Mesenteric fat pad (tissue), 1 donor: ENCODE measurements at regions not wholly inside any gene's neighbourhood (a gene's known extent, or its start where the extent isn't known, plus 50 kb on each side); places are given as distances from the start of the nearest gene placed in this dataset.

Source experiments
- DNase-seq: peaks from one replicate; pipeline ENCODE4 v3.0.0-alpha.2; 2020; ENCODE audit warnings: low spot score
- donor health status: DM: yes; HTN: yes; CAD: no.

DNA sequence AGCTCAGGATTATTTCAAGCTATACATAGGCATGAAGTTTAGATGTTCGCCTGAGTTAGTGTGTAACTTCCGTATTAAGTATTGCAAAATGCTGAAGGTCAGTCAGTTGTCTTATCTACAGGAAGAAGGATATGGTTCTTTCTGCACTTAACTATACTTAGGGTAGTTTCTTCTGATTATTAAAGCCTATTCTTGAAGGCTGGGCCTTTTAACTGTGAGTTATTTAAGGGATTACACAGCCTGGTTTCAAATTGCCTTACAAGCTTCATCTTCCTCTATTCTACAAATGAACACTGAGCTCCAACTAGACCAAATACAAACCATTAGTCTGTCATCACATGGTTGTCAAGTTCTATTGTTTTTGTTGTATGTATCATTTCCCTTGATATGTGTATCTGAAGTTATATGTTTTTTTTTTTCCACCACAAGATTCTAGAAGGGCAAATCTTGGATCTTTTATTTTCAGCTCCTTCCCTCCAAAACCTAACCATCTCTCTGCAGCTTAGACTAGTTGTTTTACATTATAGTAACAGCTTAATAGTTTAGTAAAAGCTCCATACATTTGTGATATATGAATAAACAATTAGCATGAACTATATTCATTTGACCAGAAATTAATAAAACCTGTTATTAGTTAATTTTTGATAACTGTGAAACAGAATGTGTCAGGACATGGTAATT lies 272.9 kb upstream of the KCNMB2 start:
- DNase-seq: no peak

GRCh38 chr3:178267158-178267844 lies 268.9 kb upstream of the KCNMB2 start:
- DNase-seq: no peak

GRCh38 chr3:178270838-178271237 lies 265.4 kb upstream of the KCNMB2 start:
- no peak for DNase-seq

DNA sequence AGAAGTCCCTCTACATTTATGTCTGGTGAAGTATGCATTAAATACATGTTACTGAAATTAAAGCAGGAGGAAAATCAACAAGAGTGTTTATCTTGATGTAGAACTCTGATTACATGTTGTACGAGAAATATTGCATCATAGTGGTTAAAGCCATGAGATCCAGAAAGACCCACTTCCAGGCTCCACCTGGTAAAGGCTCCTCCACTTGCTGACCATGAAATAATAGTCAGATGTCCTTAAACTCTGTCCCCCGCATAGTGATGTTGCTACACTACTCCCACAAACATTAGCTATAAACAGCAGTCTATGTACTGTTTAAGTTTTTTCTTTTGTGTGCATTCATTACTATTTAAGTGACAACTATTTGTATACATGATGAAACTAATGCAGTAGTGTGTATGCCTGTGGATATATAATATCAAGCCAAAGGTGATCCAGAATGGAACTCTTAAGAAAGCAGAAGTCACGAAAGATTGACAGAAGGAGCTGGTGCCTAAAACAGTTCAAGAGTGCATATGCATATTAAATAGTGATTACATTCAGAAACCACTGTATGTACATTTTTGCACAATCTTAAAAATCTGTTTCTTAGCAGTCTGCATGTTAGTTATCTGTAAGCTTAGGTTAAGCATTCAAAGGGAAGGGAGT lies 264.4 kb upstream of the KCNMB2 start:
- DNase-seq: no peak

- no peak for DNase-seq
These were observed 263.4 kb upstream of the KCNMB2 start for GRCh38 chr3:178272841-178273240.

DNA sequence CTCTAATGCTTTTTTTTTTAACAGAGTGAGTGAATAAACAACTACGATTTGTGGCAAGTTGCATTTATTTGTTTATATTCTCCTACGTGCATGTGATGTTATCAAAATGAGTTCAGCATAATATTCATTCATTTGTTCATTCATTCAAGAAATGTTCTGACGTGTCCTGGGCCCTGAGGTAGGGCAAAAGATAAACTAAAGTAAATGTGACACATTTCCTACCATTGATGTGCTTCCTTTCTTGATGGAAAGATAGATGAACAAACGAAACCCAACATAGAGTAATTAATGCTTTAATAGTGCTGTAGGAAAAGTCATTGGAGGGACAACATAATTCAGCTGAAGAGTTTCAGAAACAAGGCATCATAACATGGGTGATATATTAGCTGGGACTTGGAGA lies 261.5 kb upstream of the KCNMB2 start:
- DNase-seq: no peak

GRCh38 chr3:178275311-178275710 lies 260.9 kb upstream of the KCNMB2 start:
- no peak for DNase-seq

- DNase-seq: no peak
These were observed 260.4 kb upstream of the KCNMB2 start for GRCh38 chr3:178275793-178276192.

DNA sequence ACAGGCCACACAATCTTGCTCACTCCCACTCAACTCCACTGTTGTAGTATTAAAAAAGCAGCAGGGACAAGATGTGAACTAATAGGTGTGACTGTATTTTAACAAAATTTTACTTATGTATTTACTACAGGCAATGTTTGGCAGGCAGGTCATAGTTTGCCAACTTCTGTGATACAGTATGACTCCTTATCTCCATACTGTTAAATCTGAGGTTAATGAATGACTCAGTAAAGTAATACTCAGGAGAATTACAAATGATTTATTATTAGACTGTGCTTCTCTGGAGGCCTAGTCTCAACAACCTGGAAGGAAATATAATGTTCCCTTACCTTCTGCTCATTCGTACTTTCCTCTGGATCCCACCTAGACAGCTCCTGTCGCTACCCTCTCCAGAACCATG lies 258.6 kb upstream of the KCNMB2 start:
- DNase-seq: no peak

DNA sequence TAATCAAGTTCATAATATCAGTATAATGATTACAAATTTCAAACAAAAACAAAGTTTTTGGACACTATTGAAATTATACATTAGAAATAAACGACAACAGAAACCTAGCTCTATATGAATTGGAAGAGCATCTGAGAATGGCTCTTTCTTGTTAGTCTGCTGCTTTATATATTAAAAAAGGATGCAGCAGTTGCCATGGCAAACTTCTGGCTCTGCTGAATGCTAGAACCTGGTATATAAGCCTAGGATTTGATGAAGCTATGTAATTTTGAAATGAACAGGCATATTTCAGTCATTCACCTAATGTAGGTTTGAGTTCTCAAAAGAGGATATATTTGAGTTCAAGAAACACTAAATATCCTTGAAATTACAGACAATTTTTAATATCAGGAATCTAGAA lies 252.7 kb upstream of the KCNMB2 start:
- DNase-seq: no peak

DNA sequence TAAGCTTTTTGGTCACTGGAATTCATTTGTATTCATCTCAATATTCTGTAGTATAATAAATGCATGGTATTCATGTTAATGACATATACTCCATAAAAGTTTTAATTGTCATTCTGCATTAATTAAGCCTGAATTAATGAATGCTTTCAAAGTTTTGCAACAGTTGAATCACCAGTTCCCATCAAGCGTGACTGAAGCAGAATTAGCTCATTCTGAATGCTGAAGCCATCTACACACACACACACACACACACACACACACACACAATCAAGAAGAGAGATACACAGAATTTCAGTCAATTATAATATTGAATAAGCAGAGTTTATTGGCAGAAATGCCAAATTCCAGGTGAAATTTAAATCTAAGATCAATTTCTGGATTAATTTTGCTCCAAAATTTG lies 252.1 kb upstream of the KCNMB2 start:
- no peak for DNase-seq

- no peak for DNase-seq
These were observed 248.2 kb upstream of the KCNMB2 start for GRCh38 chr3:178288074-178288473.

DNA sequence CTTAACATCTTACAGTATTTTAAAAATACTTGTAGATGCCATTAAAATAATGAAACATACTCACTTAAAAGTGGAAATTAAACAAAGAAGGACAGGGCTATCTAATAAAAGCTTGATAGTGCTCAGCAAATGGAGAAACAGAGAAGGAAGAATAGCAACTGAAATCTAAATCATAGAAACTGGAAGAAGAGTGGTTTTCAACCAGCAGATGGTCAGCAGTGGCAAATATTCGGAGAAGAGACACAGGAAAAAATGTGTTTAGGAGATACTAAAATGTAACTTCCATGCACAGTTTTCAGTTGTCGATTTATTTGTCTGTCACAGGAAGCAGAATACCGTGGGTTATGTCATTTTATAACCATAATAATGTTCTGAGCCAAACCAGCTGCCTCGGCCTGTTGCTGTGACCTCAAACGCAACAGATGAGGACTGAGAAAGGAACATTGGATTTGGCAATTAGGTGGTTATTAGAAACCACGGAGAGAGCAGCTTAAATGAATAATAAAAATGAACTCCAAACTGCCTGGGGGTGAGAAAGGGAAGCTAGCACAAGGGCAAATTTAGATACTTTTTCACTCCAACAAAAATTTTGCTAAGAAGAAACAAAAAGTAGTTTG lies 246.6 kb upstream of the KCNMB2 start:
- no peak for DNase-seq

DNA sequence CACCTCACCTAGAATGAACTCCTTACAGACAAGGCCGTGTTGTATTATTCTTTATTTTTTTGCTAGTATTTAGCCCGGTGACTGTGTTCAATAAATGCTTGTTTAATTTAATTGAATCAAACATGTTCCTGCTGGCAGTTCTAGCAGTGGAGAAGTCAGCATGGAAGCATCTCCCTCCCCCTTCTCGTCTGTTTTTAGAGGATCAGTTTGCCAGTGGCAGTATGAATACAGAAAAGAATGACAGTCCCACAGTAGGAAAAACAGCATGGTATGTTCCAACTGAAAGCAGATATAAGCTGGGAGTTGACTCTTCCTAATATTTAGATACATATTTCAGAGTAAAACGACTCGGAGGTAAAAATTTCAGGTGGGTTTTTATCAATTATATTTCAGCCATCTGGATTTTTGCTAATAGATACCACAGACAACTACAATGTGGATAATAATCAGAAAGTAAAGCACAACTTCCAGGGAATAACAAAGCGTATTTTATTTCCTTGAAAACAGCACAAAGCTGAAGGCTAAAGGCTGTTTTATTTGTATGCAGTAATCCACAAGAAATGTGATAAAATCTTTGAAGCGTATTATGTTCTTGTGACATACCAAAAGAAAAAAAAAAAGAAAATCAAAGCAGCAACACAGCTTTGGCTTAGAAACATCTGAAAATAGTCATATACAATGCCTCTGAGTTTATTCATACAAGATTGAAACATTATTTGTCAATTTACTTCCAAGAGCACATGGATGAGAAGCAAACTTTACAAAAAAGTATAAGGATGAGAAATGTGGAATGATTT lies 244.5 kb upstream of the KCNMB2 start:
- no peak for DNase-seq

DNA sequence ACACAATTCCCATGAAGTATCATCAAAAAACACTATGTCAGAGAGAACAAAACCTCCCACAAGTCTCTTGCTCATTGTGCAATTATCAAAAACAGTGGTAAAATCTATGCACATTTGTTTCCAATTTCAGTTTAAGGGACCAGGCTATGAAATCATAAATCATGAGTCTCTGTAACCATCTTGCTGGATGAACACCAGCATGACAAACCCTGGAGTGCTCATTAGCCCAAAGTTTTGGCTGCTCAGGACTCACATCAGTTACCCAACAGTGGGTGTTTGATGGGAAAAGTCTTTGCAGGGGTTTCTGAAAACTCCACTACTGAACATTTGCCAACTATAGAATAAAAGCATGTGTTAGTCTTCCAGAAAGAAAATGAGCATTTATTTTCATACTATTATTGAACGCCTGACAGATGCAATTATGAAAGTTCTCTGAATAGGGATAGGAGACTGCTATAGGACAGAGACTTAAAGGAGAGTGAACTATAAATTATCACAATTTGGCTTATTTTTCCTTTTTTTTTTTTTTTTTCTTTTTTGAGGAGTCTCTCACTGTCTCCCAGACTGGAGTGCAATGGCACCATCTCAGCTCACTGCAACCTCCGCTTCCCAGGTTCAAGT lies 240.8 kb upstream of the KCNMB2 start:
- DNase-seq: no peak

- DNase-seq: no peak
These were observed 239.0 kb upstream of the KCNMB2 start for GRCh38 chr3:178297199-178297598.

- no peak for DNase-seq
These were observed 238.5 kb upstream of the KCNMB2 start for GRCh38 chr3:178297740-178298139.

- DNase-seq: no peak
These were observed 235.7 kb upstream of the KCNMB2 start for GRCh38 chr3:178300441-178300959.

DNA sequence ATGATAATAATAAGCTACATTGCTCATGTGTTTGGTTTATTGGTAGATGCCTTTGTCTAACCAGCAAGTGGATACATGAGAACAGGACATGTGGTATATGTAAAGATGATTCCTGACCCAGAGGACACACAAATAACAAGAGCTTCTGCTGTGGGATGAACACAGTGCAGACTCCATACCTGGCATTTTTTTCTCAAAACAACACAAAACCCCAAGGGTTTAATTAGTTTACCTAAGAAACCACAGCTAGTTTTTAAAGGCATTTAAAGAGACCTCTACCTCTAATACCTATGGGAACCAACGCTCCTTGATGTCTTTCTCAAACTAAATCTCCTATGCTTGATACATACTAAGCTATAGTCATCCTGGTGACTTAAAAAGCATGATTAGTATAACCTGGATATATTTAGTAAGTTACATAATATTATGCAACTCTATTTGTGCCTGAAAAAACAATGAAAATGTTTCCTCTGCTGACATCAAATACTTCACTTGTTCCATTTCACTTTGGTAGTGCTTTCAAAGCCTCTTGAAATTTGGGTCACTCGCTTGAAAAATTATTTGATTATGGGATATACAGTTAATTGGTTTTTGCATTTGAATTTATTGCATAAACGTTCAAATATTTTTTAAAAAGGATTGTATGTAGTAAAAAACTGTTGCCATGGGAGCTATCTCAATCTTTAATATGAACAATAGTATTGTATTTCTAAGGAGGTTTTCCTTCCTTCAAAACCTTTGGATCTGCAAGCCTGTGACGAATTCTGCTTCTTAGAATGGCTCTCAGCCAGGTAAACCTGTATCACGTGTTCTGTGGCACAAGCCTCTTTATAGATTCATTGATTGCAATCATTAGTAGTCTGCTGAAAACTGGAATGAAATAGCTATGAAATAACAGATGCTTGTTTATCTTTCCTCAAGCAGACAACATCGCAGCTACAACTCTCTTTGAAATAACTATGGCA lies 233.0 kb upstream of the KCNMB2 start:
- no peak for DNase-seq
